GM18907 (cell line): ENCODE measurements at regions not wholly inside any gene's neighbourhood (a gene's known extent, or its start where the extent isn't known, plus 50 kb on each side); places are given as distances from the start of the nearest gene placed in this dataset.

ENCODE experiments used
- ATAC-seq: cut with Tn5 transposase; IDR thresholded peaks from one replicate; pipeline ENCODE4 v1.9.1; 2021; ENCODE audit warnings: mild to moderate bottlenecking, moderate library complexity; ENCODE audit not compliant: unreplicated experiment

DNA sequence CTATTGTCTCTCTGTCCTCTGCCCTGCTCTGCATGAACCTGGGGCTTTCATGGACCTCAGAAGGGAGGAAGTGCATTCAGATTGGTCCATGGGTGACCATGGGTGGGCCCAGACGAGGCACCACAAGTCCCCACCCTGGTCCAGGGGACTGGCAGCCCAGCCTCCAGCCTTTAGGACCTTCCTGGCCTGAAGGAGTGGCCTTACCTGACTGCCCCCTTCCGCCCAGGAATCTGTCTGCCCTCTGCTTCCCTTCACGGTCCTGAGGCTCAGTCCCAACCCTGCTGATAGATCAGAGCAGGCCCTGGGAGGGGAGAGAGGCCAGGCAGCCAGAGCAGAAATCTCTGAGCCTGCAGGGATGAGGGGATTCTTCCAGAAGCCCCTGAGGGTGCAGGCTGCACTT is 455.4 kb downstream of the PCDH18 start:
- no peak for ATAC-seq

DNA sequence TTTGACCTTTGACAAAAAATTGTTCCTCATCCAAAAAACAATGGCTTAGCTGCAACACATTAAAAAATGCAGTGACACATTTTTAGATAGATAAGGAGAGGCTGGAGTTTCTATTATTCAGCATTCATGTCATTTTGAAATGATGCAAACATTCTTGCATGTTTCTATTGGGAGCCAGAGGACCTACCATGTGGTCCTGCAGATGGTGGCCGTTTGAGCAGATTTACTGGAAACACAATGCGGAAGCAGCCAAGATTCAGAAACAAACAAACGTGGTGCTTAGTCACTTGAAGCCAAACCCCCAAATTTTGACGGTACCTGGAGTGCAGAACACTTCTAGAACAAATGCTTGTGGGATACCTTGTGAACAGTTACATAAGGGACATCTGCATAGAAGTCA is 456.7 kb downstream of the PCDH18 start:
- no peak for ATAC-seq

DNA sequence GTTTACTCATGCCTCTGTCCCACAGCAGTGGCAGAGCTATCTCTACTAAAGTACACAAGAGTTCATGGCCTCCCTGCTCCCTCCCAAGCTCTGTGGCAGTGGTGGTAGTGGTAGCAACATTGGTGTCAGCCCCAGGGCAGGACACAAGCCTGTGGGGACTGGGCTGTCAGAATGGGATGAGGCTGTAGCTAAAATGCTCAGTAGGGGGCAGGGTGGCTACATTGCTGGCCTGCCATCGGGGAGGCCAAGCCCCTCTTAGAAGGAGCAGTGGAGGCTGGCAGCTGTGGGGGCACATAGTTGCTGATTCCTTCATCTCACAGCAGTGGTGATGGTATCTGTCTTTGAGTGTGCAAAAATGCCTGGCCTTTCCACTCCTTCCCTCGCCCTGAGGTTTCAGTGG is 461.7 kb downstream of the PCDH18 start:
- no peak for ATAC-seq

DNA sequence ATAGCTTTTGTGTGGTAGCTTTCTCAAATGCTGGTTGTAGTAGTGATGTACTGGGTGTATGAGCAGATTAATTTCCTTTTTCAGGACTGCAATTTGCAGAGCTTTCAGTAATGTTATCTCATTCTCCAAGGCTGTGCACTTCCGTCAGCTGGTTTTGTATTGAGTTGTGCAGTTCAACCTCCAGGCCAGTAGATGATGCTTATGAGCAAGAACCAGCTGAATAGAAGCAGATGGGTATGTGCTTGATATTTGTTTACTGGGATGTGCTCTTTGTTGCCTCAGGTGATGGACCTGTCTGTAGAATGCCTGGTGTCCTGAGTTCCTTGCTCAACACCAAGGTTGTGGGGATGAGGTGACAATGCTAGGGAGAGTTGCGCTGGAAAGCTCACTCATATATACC is 462.8 kb downstream of the PCDH18 start:
- no peak for ATAC-seq

DNA sequence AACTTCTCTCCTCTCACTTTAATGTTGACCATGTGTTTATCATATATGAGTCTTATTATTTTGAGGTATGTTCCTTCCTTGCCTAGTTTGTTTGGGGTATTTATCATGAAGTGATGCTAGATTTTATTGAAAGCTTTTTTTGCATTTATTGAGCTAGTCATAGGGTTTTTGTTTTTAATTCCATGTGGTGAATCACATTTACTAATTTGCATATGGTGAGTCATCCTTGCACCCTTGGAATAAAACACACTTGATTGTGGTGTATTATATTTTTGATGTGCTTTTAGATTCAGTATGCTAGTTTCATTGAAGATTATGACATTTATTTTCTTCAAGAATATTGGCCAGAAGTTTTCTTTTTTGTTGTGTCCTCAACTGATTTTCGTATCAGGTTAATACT is 464.6 kb downstream of the PCDH18 start:
- no peak for ATAC-seq

DNA sequence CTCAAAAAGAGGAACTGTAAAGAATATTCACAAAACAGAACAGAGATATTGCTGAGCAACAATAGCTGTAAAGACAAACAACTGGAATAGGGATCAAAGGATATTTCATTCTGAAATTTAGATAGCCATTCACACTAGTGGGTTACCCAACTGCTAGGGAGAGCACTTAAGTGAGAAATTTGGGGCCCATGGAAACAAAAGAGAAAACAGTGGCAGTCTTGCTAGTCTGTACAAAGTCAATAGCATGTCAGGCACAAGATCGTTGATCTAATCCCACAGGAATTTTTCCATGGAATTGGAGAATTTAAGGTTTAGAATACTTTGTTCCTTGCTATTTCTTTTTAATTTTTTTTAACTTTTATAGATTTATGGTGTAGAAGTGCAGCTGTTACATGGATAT is 467.0 kb downstream of the PCDH18 start:
- ATAC-seq = no peak

DNA sequence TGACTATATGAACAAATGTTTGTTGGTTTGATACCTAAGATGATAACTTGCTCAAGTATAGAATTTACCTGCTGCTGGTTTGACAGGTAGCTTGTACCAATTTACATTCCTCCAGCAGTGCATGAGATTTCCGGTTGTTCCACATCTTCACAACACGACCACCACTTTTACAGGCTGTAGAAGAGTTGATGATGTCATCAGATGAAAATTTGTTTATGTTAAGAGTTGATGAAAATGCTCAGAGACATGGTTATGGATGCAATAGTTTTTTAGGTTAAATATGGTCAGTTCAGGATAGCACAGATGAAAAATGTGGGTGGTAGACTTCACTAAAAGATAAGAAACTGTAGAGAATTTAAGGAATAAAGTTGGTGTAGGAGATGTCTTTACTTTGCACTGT is 468.3 kb downstream of the PCDH18 start:
- no peak for ATAC-seq

DNA sequence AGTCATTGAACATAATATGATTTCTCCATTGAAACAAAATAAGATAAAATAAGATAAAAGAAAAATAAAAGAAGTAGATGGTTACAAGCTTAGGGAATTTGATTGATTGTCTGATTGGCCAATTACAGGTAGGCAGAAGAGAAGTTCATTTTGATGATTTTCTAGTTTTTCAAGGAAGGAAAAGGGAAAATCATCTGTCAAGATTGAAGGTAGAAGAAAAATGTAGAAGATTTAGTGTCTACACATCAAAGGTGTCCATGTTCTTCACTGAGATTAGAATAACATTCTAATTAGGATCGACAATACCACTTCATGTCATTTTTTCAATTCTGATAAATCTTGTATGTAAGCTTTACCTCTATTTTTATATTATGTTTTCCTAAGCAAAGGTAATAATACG is 489.1 kb downstream of the PCDH18 start:
- no peak for ATAC-seq

DNA sequence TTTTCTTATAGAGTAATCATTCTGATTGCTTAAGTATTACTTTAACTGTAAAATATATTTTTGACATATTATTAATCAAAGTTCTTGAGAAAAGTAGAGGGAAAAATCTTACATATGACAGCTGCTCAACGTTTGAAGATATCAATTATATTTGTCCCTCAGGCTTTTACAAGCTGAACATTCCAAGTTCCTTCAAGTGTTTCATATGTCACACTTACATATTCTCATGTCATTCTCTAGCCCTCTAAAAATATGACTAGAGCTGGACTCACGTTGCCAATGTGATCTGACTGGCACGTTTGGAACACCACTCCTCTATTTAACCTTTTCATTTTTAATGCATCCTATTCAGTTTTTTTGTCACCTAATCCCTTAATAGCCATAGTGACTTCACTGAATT is 492.9 kb downstream of the PCDH18 start:
- ATAC-seq = no peak

DNA sequence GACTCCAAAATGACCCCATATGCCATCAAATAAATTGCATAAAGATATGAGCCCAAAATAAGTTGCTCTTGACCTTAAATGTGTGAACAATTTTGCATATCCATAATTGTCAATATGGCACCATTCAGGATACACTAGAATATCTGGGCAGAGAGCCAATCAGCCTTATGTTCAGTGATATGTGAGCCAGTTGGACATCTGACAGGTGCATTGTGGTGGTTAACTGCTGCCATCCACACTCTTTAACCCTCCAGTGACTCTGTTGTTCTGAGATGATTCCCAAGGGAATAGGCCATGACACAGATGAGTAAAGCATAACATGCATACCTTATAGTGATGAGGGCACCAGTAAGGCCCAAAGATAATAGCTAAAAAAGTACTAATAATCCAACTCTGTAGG is 500.1 kb downstream of the PCDH18 start:
- no peak for ATAC-seq

DNA sequence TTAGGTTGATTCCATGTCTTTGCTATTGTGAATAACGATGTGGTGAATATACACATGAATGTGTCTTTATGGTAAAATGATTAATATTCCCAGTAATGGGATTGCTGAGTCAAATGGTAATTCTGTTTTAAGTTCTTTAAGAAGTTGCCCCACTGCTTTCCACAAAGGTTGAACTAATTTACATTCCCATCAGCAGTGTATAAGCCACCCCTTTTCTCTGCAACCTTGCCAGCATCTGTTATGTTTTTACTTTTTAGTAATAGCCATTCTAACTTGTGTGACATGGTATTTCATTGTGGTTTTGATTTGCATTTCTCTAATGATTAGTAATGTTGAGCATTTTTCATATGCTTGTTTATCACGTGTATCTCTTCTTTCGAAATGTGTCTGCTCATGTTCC is 503.3 kb downstream of the PCDH18 start:
- no peak for ATAC-seq

DNA sequence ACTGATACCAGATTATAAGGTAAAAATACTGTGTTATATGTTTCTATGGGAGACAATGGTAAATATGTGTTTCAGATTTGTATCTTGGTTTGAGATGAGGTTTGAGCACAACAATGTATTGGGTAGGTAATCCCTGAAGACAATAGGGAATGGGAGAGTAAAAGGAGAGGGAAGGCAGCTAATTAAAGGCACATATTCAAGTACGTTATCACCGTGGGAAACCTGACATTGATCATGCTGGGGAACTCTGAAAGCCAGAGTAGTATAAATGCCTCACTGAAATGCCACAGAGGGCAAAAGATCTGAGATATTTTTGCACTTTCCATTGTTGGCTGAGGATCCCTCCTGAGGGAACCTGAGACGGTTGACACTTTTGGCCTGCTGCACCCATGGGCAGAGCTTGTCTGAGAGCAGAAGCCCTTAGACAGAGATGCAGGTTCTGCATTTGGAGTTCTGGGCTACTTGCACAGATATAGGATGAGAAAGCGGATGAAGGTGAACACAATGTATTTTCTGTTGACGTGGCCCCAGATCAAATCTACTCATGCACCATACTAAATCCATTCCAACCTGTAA is 506.7 kb downstream of the PCDH18 start:
- no peak for ATAC-seq

DNA sequence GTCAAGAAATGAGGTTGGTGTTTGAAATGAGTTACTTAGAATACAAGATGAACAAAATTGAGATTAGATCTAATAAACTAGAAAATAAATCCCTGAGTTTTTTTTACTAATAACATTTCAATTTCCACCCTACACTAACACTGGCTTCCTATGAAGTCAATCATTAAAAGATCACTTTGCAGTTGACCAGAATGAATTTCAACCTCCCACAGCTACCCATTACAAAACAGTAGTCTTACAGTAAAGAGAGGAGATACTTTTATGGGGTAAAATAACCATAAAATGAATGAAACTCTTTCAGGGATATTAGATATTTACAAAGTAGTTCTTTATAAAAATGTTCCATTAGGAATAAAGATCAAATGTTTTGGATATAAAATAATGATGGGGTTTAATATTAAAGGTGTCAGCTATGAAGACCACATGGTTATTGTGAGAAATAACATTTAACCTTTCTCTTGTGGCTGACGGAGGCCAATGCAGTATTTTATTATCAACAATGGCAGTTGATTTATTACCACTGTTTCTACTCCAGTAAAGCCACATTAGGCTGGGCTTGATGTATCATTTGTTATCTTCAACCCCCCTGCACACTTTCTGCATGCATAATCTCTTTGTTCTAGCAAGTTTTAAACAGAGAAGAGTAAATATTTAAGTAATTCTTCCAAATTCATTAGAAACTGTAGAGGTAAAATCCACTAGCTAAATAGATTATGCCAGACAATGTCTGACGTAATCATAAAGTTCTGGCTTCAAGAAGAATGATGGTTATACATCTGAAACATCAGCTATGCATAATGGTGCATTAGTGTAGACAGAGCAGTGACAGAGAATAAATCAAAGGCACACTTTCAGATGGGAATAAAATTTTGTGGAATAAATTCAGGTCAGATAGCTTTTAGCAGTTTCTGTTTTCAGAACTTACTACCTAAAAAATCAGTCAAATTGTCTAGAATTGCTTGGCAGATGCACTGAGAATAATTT is 516.6 kb downstream of the PCDH18 start:
- no peak for ATAC-seq

DNA sequence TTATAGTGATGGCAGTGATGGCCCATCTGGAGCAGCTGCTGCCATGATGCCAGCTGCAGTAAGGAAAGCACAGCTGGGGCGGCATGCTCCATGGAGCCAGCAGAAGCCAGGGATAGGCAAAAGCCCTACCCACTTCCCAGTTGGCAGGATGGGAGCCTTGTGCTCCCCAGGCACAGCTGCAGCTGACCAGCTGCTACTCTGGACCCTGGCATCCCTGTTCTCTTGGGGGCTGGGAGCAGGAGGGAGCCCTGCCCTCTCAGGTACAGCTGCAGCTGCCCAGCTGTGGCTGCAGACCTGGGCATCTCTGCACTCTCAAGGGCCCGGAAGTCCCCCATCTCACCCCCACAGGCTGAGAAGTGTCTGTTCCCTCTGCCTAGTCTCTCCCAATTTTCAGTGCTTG is 531.9 kb downstream of the PCDH18 start:
- ATAC-seq = no peak

DNA sequence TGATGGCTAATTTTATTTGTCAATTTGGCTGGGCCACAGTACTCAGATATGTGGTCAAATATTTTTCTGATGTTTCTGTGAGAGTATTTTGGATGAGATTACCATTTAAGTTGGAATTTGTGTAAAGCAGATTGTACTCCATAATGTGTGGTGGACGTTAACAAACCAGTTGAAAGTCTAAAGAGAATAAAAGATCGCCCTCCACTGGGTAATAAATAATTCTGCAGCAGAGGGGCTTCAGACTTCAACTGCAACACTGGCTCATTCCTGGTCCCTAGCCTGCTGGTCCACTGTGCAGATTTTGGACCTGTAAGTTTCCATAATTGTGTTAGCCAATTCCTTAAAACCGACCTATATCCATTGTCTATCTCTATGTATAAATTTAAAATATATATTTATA is 540.3 kb downstream of the PCDH18 start:
- ATAC-seq = no peak

DNA sequence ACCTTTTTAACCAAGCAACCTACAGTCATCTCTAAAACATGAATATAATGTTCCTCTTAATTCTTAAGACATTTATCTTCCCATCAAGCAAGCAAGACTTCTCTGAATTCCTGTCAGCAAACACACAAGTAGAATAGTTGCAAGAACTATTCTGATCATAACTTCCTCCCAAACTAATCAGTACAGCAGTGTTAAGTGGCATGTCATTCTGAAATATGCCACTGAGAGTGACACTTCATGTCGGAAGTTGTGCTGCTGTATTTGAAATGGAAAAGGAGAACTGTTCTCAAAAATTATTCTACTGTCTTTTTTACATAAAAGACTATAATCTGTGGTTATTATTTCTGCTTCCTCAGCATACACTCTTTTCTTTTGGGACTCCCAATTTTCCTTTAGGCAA is 546.6 kb downstream of the PCDH18 start:
- no peak for ATAC-seq

DNA sequence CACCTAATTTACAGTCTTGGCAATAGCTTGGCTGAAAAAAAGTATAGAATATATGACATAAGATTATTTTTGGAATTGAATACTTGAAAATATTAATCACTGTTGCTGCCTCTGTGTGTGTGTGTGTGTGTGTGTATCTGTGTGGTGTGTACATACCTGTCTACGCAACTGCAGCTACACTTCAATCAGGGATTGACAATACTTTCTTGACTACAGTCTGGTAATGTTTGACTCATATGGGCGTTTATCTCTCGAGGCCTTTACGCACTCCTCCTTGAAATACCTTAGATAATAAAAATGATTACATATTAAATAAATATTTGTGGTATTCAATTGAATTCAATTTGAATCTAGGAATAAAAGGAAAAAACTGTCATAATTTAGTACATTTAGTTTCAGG is 565.2 kb downstream of the PCDH18 start:
- ATAC-seq = no peak

DNA sequence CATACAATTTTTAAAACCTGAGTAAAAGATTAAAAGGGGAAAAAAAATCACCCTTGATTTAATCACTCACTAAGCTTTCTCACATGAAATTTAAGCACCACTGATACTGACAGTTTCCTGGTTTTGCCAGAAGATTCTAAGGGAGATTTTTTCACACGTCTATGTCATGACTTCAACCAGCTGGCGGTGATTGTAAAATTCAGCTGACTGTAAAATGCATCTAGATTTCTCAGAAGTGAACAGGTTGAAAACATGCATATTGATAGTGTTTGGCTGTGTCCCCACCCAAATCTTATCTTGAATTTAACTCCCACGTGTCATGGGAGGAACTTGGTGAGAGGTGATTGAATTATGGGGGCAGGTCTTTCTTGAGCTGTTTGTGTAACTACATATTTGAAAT is 566.8 kb downstream of the PCDH18 start:
- ATAC-seq = no peak

DNA sequence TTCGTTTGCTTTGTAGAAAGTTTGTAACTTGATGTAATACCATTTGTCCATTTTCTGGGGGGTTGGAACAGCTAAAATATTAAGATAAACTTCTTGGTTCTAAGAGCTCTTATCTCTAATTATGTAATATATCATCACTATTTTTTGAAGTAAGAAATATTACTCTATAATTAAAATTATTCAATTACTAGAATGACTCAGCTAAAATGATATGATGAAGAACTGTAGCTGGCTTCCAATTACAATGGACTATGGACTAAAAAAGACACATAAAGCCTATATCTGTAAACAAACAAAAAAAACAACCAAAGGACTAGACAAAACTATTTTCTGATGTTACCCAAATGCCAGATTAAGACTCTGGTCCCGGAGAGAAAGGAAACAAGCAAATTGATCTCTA is 569.4 kb downstream of the PCDH18 start:
- no peak for ATAC-seq

DNA sequence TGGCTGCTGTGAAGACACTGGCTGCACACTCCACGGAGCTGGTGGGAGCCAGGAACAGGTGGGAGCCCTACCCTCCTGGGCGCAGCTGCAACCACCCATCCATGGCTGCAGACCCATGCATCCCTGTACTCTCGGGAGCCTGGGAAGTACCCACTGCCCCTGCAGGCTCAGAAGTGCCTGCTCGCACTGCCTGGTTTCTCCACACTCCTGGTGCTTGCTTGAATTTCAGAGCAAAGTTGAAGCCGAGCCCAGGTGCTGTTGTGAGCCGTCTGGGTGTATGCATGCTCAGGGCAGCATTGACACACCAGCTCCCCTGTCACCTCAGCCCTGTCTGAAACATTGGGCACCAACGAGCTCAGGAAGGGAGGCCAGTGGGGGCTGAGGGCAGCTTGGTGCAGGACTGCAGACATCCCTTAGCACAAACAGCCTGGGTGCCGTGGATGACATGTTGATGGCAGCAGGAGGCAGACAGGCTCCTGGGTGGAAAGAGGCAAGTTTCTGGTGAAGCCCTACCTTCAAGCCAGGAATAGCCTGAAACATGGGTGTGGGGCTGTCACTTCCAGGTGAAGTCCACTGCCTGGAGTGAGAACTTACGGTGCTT is 585.9 kb downstream of the PCDH18 start:
- ATAC-seq = no peak

DNA sequence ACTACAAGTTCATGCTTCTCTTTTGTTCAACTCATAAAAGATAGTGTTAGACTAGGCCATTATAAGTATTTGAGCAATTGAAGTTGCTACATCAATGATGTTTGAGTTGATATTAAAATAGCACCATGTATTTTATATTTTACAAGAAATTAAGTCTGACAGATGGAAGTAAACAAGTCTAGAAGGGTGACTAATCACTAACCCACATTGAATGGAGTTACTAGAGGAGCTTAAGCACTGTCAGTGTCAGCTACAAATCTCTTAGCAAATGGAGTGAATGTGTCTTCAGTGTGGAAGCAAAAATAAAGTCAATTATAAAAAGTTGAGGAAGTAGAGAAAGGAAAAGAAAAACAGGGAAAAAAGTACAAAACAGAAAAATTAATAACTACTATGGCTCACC is 592.5 kb downstream of the PCDH18 start:
- ATAC-seq = no peak

DNA sequence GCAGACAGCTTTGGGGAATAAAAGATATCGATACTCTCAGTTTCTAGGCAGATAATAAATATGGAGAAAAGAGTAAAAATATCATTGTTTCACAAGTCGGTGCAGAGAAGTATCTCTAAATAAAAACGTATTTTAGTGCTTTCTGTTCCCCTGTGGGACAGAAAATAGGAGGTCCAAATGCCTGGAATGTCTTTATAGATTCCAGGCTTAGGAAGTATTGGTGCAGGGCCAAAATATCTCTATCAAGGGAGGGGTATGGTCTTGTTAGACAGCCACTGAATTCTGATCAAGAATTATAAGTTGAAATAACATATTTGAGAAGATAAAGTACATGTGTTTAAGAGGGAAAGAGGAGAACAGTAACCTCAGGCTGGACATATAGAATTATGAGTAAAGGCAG is 596.4 kb downstream of the PCDH18 start:
- ATAC-seq = no peak
